ENCODE measurements at regions not wholly inside any gene's neighbourhood (a gene's known extent, or its start where the extent isn't known, plus 50 kb on each side); places are given as distances from the start of the nearest gene placed in this dataset.
A peak's percentile ranks its signal among the peaks of the same experiment; 100 is the strongest.

DNA sequence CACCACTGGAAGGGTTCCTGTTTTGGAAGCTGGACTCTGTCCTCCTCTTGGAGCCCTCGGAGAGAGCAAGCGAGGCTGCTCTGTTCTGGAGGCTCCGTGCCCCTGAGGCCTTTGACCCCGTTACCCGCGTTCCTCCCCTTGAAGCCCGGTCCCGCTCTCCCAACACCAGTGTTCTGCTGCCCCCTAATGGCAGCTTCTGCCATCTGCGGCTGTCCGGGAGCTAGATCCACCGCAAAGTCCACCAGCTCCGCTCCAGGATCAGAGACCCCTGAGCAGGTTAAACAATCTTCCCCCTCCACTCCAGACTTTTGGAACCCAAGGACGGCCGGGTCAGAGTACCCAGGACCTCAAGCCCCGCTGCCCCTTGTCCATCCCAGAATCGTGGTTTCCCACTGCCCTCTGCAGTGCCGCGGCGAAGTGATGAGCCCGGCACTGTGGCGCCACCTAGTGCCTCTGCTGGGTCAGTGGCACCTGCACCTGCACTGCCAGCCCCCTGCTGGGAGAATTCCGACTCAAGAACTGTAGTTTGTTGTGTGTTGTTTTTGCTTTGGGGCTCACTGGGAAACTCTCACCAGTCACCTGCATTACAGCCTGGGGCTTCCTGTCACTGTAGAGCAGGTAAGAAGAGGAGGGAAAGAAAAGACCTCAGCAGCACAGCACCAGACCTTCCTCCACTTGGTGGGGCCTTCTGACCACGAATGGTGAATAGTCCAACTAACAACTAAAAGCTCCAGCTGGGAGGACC lies 63.5 kb upstream of the NFASC start:
- H2AFZ ChIP-seq (replicated peaks; ENCODE audit: low read length, poor library complexity): peak overlapping the region; percentile 97
- TF ChIP-seq, protein P1, sequence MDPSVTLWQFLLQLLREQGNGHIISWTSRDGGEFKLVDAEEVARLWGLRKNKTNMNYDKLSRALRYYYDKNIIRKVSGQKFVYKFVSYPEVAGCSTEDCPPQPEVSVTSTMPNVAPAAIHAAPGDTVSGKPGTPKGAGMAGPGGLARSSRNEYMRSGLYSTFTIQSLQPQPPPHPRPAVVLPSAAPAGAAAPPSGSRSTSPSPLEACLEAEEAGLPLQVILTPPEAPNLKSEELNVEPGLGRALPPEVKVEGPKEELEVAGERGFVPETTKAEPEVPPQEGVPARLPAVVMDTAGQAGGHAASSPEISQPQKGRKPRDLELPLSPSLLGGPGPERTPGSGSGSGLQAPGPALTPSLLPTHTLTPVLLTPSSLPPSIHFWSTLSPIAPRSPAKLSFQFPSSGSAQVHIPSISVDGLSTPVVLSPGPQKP (IDR thresholded peaks at IDR 0.05; ENCODE audit: borderline replicate concordance, low read depth, low read length): no peak
- no peak for TF ChIP-seq RCOR1 (IDR thresholded peaks at IDR 0.05; ENCODE audit: insufficient replicate concordance, low read length)
- TF ChIP-seq, protein P2, sequence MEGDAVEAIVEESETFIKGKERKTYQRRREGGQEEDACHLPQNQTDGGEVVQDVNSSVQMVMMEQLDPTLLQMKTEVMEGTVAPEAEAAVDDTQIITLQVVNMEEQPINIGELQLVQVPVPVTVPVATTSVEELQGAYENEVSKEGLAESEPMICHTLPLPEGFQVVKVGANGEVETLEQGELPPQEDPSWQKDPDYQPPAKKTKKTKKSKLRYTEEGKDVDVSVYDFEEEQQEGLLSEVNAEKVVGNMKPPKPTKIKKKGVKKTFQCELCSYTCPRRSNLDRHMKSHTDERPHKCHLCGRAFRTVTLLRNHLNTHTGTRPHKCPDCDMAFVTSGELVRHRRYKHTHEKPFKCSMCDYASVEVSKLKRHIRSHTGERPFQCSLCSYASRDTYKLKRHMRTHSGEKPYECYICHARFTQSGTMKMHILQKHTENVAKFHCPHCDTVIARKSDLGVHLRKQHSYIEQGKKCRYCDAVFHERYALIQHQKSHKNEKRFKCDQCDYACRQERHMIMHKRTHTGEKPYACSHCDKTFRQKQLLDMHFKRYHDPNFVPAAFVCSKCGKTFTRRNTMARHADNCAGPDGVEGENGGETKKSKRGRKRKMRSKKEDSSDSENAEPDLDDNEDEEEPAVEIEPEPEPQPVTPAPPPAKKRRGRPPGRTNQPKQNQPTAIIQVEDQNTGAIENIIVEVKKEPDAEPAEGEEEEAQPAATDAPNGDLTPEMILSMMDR (conservative IDR thresholded peaks at IDR 0.05; ENCODE audit: low read depth, low read length): peak; percentile 85
- TF ChIP-seq CHD1 (IDR thresholded peaks at IDR 0.05; ENCODE audit: low read depth, low read length): no peak
- 0 out of 2 replicates have a peak, but pooled peaks have one; percentile 16 for TF ChIP-seq MAZ (IDR thresholded peaks at IDR 0.05; ENCODE audit: borderline replicate concordance, low read depth, low read length)
- TF ChIP-seq RAD21 (IDR thresholded peaks at IDR 0.05; ENCODE audit: low read length): peak; percentile 64
- no peak for TF ChIP-seq BHLHE40 (IDR thresholded peaks at IDR 0.05; ENCODE audit: low read depth, low read length)
- peak; percentile 39 for TF ChIP-seq SMC3 (IDR thresholded peaks at IDR 0.05; ENCODE audit: low read depth, low read length)
- H3K27me3 ChIP-seq (ENCODE audit: control insufficient read depth, insufficient read depth, low read length): no peaks in the 10 kb centered on the region; the same call in 1 of the 2 replicates
- no peak overlapping the region for H3K14ac ChIP-seq (replicated peaks; ENCODE audit: low read depth, low read length)
- no peaks in the 10 kb centered on the region for H3K79me1 ChIP-seq (ENCODE audit: low read depth in 1 of 2, low read length in 2 of 2)
- H3K27ac ChIP-seq (ENCODE audit: insufficient read depth, low read length): no peak overlapping the region
- dilution Hi-C loops (cut with HindIII; ENCODE audit: low sequenced_read_pairs, unreplicated experiment): no loop called here
- no peak overlapping the region for H2BK15ac ChIP-seq (ENCODE audit: low read depth, low read length)
- ChIA-PET POLR2A (ENCODE audit: unreplicated experiment) (no interaction called here), CTCF (interaction anchor here (0.6 to 3.0 kb wide), 41 partner anchors 9 to 449 kb away, joined by 3 to 41 read pairs (median 4); partner anchors contain the start of genes NFASC and PIK3C2B)
- H3K4me2 ChIP-seq (ENCODE audit: low read depth, low read length): peak overlapping the region; percentile 87
- intact Hi-C loops (cut with micrococcal nuclease): loop anchor here (1.0 to 2.0 kb wide), 4 partner anchors 241 to 450 kb away; no protein-coding TSS in a partner anchor
- H4K8ac ChIP-seq (ENCODE audit: low read depth in 2 of 2, low read length in 2 of 2): no peak overlapping the region
- H3K36me3 ChIP-seq (ENCODE audit: control insufficient read depth, insufficient read depth, low read length): no peaks in the 10 kb centered on the region
- peak overlapping the region; percentile 38 for H3K4me3 ChIP-seq (ENCODE audit: insufficient read depth, low read depth, low read length)
- no peak overlapping the region for H2AK5ac ChIP-seq (ENCODE audit: low read depth, low read length)
- peak; percentile 57 for DNase-seq
- H3K9me1 ChIP-seq (ENCODE audit: insufficient read depth, low read length): no peaks in the 10 kb centered on the region
- peak; percentile 96 for ATAC-seq (ENCODE audit: low read depth)
- H2BK20ac ChIP-seq (ENCODE audit: low read depth, low read length): no peak overlapping the region
- no peak overlapping the region for H3K56ac ChIP-seq (ENCODE audit: extremely low read depth, insufficient read depth, low read length)
- H3K9me3 ChIP-seq (ENCODE audit: control insufficient read depth, insufficient read depth, low read length): no peaks in the 10 kb centered on the region
- H4K5ac ChIP-seq (ENCODE audit: low read depth, low read length): no peak overlapping the region
- no peak overlapping the region for H3K18ac ChIP-seq (ENCODE audit: low read depth, low read length)
- in situ Hi-C loops (cut with MboI; ENCODE audit: low sequenced_read_pairs): loop anchor here (5.0 to 25.0 kb wide), 2 partner anchors 240 to 455 kb away; no protein-coding TSS in a partner anchor
- WGBS, 2 experiments (ENCODE audit: extremely low coverage in 2 of 2, insufficient read length in 1 of 2): 9% methylated on average over 6 of the region's 23 CpGs; no CpG with 5 or more reads in 1 of the 2 experiments
- H3K4me1 ChIP-seq (ENCODE audit: control insufficient read depth, insufficient read depth, low read length): no peaks in the 10 kb centered on the region
- H3K9ac ChIP-seq (ENCODE audit: low read depth, low read length): no peak overlapping the region
- no peak overlapping the region for H3K23ac ChIP-seq (ENCODE audit: low read depth, low read length)
- peak overlapping the region; percentile 68 for H2AK9ac ChIP-seq (replicated peaks; ENCODE audit: low read depth, low read length, poor library complexity)
- H3K4ac ChIP-seq (ENCODE audit: low read depth, low read length): no peak overlapping the region
- no peak overlapping the region for H4K91ac ChIP-seq (ENCODE audit: insufficient read depth, low read depth, low read length)
- H4K20me1 ChIP-seq (ENCODE audit: insufficient read depth, low read length): no peaks in the 10 kb centered on the region
- no peak overlapping the region for H2BK120ac ChIP-seq (ENCODE audit: low read depth, low read length)
- BruUV-seq (replicated peaks): no TSS peak
- no peak overlapping the region for H2BK5ac ChIP-seq (ENCODE audit: low read depth, low read length, poor library complexity, severe bottlenecking)

Data from IMR-90 (cell line).